ENCODE measurements at regions not wholly inside any gene's neighbourhood (a gene's known extent, or its start where the extent isn't known, plus 50 kb on each side); places are given as distances from the start of the nearest gene placed in this dataset.

- DNase-seq = no peak
These were observed 54.7 kb upstream of the DSCAM start for GRCh38 chr21:40901691-40902090.

DNA sequence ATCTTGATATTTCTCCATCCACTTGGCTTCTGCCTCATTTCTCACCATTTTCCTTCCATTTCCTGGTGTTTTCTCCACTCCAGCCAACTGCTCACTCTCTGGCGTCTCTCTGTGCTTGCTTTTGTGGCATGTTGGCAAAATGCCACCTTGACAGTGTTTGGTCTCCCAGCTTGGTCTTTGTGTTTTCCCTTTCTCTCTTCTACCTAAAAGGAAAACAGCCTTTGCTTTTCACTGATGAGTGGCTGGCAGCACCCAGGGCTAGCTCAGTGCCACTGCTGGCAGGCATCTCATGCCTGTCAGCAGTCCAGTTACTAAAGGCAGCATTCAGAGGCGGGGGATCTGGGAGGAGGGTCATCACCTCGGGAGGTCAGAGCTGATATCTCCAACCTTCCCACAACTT, 55.3 kb upstream of the DSCAM start:
- DNase-seq = no peak

DNA sequence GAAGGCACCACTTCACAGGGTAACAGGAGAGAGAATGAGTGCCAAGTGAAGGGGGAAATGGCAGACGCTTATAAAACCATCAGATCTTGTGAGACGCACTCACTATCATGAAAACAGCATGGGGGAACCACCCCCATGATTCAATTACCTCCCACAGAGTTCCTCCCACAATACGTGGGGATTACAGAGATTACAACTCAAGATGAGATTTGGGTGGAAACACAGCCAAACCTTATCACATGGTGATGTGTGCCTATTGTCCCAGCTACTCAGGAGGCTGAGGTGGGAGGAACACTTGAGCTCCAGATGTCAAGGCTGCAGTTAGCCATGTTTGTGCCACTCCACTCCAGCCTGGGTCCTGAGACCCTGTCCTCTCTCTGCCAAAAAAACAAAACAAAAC, 56.0 kb upstream of the DSCAM start:
- DNase-seq = no peak

DNA sequence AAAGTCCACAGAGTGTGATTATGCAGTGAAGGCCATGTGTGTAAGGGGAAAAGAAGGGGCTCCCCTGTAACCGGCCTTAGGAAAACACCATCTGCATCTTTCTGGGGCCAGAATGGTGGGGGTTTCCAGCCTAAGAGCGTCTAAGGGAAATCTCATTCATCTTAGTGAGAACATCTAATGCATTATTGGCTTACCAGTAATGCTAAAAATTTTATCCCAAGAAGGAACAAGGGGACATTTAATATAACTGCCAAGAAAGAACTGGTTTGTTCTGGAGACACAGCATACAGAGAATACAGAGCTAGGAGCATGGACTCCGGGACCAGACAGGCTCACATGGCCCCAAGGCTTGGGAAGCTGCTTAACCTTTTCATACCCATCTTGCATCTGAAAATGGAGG, 58.3 kb upstream of the DSCAM start:
- DNase-seq = no peak

GRCh38 chr21:40912375-40912774, 65.4 kb upstream of the DSCAM start:
- DNase-seq = no peak

GRCh38 chr21:40915114-40915513, 68.2 kb upstream of the DSCAM start:
- no peak for DNase-seq

DNA sequence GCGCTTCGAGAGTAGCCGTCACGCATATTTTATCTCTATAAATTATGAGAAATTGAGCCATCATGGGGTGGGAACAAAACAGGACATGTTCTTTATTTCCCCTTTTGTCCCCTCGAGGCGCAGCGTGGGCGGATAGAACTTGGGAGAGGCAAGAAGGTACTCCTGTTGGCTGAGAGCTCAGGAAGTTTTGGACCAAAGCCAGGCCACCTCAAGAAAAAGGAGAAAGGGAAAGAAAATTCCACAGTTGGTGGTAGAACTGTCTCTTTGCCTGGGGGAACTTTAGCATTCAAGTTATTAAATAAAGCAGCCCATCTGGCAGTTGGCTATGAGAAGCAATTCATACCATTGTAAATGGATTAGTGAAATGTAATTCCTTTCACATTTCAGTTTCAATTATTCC, 76.4 kb upstream of the DSCAM start:
- DNase-seq = no peak

GRCh38 chr21:40923901-40924300, 76.9 kb upstream of the DSCAM start:
- no peak for DNase-seq

GRCh38 chr21:40924641-40925040, 77.7 kb upstream of the DSCAM start:
- no peak for DNase-seq

- no peak for DNase-seq
These were observed 79.3 kb upstream of the DSCAM start for GRCh38 chr21:40926238-40926637.

DNA sequence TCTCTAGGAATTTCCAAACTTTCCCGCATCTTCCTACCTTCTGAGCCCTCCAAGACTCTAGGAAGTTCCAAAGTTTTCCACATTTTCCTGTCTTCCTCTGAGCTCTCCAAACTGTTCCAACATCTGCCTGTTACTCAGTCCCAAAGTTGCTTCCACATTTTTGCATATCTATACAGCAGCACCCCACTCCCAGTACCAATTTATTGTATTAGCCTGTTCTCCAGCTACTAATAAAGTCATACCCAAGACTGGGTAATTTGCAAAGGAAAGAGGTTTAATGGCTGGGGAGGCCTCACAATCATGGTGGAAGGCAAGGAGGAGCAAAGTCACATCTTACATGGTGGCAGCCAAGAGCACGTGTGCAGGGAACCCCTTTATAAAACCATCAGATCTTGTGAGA, 82.9 kb upstream of the DSCAM start:
- no peak for DNase-seq

DNA sequence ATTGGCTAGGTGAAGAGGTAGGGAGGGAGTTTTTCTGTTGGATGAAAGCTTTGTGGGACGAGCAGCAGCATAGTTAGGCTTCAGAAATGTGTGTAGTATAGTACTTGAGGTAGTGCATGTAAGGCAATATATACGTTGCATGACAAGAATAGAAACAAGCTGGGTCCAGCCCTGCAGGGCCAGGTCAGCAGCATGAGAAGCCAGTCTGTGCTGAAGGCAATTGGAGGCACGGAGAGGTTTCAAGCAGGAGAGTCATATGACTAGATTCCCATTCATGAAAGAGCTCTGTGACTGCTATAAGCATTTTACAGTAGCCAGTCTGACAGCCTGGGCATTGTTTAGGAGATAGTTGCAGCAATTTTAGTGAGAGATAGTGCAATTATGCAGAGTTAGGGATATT, 84.2 kb upstream of the DSCAM start:
- DNase-seq = no peak

GRCh38 chr21:40936178-40936577, 89.2 kb upstream of the DSCAM start:
- no peak for DNase-seq

DNA sequence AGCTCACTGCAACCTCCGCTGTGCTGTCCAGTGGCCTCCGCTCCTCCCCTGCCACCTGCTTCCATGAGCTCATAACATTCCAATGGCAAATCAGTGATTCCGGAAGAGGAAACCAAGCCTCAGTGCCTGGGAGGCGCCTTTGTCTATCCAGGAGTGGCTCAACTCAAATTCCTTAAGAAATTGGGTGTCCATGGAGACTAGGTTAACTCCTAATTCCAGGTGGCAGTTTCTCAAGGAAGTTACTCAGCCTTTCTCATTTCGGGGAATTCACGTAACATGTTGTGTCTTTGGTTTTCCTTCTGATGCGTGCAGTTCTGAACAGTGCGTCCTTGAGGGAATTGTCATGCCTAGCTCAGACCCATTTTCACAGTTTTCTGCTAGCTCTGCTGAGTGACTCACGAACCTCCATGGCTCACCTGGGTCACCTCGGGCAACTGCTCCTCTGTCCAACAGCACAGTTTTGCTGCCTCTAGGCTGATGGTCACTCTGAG, 89.9 kb upstream of the DSCAM start:
- DNase-seq = no peak

DNA sequence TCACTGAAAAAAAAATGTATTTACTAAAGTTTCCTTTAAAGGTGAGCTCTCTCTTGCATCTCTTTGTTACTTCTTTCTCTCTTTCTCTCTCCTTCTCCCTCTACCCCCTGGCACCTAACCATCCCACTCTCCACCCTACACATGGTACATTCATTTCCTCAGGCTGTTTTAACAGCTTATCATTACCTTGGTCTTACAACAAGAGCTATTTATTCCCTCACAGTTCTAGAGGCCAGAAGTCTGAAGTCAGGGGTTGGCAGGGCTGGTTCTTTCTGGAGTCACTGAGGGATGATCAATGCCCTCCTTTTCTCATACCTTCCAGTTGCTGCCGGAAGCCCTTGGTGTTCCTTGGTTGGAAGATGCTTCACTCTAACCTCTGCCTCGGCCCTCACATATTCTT, 91.1 kb upstream of the DSCAM start:
- no peak for DNase-seq

DNA sequence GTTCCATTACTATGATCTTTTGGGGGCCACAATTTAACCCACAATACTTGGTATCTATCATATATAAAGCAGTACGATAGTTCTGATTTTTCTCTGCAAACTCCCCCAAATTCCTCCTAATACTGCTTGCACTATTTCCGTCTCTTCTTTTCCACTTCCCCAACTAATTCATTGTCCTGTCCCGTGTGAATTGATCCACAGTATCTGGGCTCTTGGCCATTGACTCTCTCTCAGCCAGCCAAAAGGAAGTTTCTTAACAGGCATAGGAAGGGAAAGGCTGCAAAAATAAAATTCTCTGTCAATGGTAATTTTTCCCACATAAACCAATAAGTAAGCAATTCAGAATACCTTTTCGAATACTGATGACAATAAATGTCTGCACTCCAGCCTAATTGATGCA, 91.7 kb upstream of the DSCAM start:
- DNase-seq = no peak

- DNase-seq = no peak
These were observed 100.8 kb upstream of the DSCAM start for GRCh38 chr21:40947713-40948112.

DNA sequence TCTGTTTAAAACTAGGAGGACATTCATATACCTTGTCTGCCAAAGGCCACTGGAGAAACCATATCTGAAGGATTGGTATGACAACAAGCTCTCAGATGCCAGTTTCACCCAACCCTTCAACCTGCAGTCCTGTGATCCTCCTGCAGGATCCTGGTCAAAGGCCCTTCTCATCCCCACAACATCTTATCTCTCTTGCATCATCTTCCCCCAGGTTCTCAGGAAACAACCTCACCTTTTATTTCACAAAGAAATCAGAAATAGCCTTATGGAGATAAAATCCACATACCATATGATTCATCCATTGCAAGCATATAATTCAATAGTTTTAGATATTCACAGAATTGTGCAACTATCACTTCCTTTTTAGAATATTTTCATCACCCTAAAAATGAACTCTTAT, 104.0 kb upstream of the DSCAM start:
- DNase-seq = no peak

DNA sequence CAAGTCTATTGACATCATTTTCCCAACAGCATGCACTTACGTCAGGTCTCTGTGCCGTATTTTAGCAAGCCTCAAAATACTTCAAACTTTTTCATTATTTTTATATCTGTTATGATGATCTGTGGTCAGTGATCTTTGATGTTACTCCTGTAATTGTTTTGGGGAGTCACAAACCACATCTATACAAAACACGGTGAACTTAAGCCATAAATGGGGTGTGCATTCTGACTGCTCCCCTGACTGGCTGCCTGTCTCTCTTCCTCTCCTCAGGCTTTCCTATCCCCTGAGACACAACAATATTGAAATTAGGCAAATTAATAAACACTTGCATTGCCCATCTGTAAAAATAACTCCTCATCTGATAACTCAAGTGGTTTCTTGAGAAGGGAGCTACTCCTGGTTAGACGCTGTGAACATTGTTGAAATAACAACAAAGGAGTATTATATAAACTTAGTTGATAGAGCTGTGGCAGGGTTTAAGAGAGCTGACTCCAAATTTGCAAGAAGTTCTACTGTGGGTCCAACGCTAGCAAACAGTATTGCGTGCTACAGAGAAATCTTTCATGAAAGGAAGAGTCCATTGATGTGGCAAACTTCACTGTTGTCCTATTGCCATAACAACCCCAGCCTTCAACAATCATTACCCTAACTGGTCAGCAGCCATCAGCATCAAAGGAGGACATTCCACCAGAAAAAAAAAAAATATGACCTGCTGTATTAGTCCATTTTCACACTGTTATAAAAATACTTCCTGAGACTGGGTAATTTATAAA, 105.8 kb upstream of the DSCAM start:
- no peak for DNase-seq

GRCh38 chr21:40964691-40965090, 117.7 kb upstream of the DSCAM start:
- no peak for DNase-seq

DNA sequence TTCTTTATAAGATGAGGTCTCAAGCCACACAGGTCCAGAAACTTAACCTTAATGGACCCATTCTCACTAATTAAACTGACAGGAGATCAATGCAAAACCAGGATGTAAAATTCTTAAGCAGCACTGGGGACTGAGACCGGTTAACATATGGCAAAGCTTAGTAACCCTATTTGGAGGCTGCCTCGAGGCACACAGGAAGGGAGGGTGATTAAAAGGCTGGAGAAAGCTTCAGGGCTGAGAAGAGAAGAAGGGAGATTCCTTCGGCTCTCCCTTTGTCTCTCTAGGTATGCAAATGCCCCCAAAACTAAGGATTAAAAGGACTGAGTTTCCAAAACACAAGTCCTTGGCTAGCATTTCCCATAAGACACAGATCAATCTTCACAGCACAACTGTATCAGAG, 120.8 kb upstream of the DSCAM start:
- no peak for DNase-seq

GRCh38 chr21:40972151-40972550, 125.2 kb upstream of the DSCAM start:
- DNase-seq = no peak

DNA sequence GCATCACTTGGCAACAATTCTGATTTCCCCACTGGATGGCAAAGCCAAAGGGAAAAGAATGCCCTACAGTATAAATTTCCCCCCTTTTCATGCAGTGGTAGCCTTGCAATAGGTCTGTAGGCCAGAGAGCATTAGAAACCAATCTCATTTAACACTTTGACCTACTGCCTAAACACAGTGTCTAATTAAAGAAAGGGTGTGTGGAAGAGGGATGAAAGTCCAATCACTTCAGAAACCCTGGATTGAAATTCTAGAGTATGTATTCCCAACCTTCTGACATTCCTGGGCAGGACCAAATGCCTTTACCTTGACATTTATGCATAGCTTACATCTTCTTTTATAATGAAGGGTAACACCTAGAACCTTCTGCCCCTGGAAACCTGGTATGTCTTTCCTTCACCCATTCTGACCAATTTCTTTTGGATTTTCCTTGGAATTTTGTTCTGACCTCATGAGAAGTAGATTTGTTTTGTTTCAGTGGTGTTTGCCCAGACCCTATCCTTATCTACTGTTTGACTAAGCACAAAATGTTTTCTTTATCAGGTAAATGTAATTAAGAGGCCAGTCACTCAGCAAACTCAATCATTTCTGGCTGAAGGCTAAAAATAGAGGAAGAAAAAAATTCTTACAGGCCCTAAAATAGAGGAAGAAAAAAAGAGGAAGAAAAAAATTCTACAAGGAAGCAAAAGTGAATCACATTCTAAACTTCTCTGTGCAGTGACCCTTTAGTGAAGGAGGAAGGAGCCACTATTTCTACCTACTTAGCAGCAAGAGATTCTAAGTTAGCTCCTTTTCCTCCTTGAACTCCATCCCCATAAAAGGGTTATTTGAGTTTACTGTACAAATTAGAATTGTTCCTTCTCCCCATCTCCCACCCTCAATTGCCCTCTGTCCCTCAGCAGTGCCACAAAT, 129.5 kb upstream of the DSCAM start:
- no peak for DNase-seq

- DNase-seq = no peak
These were observed 138.4 kb upstream of the DSCAM start for GRCh38 chr21:40985370-40985769.

All from activated gamma-delta T cell treated with Interleukin-2 at 50 U/mL for 16 hours (primary cell).